Endothelial cell of umbilical vein (primary cell): ENCODE measurements at regions not wholly inside any gene's neighbourhood (a gene's known extent, or its start where the extent isn't known, plus 50 kb on each side); places are given as distances from the start of the nearest gene placed in this dataset.

ENCODE experiments used
- BruUV-seq: library from RNA; stranded (reverse); fragments of 400-500 nt; replicated peaks from 2 replicates; lab custom pipeline; 2021; lab: Mats Ljungman, UMichigan
- CTCF ChIA-PET: fragments of 300-600, 350-600 bp; sonication (Branson Sonifier 250); formaldehyde crosslinking; loops from one replicate; lab custom pipeline; 2021; ENCODE audit warnings: antibody characterized with exemption, inconsistent platforms; lab: Charles Lee
- POLR2A ChIA-PET: fragments of 300-600, 350-600 bp; sonication (Branson Sonifier 250); formaldehyde crosslinking; loops from one replicate; lab custom pipeline; 2021; ENCODE audit warnings: antibody characterized with exemption, inconsistent platforms; lab: Charles Lee
- DNase-seq: peaks from one replicate; pipeline ENCODE4 v3.0.0-alpha.2; 2011; ENCODE audit warnings: low read depth, low spot score
- FAIRE-seq: peaks from 2 replicates; lab custom pipeline; 2011; peaks lifted over from hg19 to GRCh38; lab: Jason Lieb, UNC
- H2AFZ ChIP-seq: 2 replicates; pipeline ENCODE4 v1.6.0; 2012; ENCODE audit warnings: low read depth, low read length, control low read depth, inconsistent platforms
- H3K27ac ChIP-seq: 2 replicates; pipeline ENCODE4 v1.5.1; 2011; ENCODE audit warnings: low read depth, mild to moderate bottlenecking, control low read depth, low read length, moderate library complexity; ENCODE audit not compliant: insufficient read depth
- H3K27me3 ChIP-seq, 2 experiments: 2 replicates each; pipeline versions ENCODE4 v1.6.0 to v1.6.1; 2011; ENCODE audit warnings: low read length in 2 of 2, mixed read lengths in 1 of 2; ENCODE audit not compliant: control insufficient read depth in 2 of 2, insufficient read depth in 2 of 2
- H3K36me3 ChIP-seq, 2 experiments: 2 replicates in 1 of 2; 3 replicates in 1 of 2; pipeline ENCODE4 v1.5.1; 2011; ENCODE audit warnings: low read length in 2 of 2, mild to moderate bottlenecking in 1 of 2, moderate library complexity in 1 of 2; ENCODE audit not compliant: control insufficient read depth in 2 of 2, insufficient read depth in 2 of 2; ENCODE audit errors: extremely low read depth in 1 of 2
- H3K4me1 ChIP-seq: 3 replicates; pipeline ENCODE4 v1.5.1; 2011; ENCODE audit warnings: mild to moderate bottlenecking, low read length; ENCODE audit not compliant: control insufficient read depth, insufficient read depth; ENCODE audit errors: extremely low read depth
- H3K4me2 ChIP-seq: 2 replicates; pipeline ENCODE4 v1.6.1; 2011; ENCODE audit warnings: low read length, control low read depth, mixed read lengths; ENCODE audit not compliant: insufficient read depth
- H3K4me3 ChIP-seq, 3 experiments: fragments of 200-600 bp in 1 of 3; sonication (generic), shearing (Covaris generic) in 1 of 3; replicated peaks in 1 of 3; 2 replicates each; pipeline ENCODE4 v1.5.1; 2011 to 2016; ENCODE audit warnings: control low read depth in 3 of 3, low read length in 3 of 3, mild to moderate bottlenecking in 2 of 3, inconsistent platforms in 1 of 3, low read depth in 1 of 3, moderate library complexity in 1 of 3; ENCODE audit not compliant: insufficient read depth in 1 of 3
- H3K79me2 ChIP-seq: 2 replicates; pipeline ENCODE4 v1.6.0; 2012; ENCODE audit warnings: low read length, inconsistent platforms; ENCODE audit not compliant: control insufficient read depth, insufficient read depth
- H3K9ac ChIP-seq: replicated peaks from 2 replicates; pipeline ENCODE3; 2011; ENCODE audit warnings: low read length, control low read depth; ENCODE audit not compliant: insufficient read depth; ENCODE audit errors: extremely low read depth
- H3K9me1 ChIP-seq: replicated peaks from 3 replicates; pipeline ENCODE4 v1.6.0; 2011; ENCODE audit warnings: mild to moderate bottlenecking, low read length; ENCODE audit not compliant: control insufficient read depth, insufficient read depth; ENCODE audit errors: extremely low read depth
- H3K9me3 ChIP-seq: replicated peaks from 2 replicates; pipeline ENCODE4 v1.5.1; 2012; ENCODE audit warnings: low read length, inconsistent platforms; ENCODE audit not compliant: control insufficient read depth, insufficient read depth
- H4K20me1 ChIP-seq: replicated peaks from 2 replicates; pipeline ENCODE3; 2011; ENCODE audit warnings: mild to moderate bottlenecking, low read length; ENCODE audit not compliant: control insufficient read depth, insufficient read depth; ENCODE audit errors: extremely low read depth
- EZH2 ChIP-seq: IDR thresholded peaks from 2 replicates; pipeline ENCODE4 v1.6.1; 2012; ENCODE audit warnings: borderline replicate concordance, low read depth, mild to moderate bottlenecking, moderate library complexity, low read length, inconsistent platforms; ENCODE audit not compliant: severe bottlenecking
- FOS ChIP-seq: IDR thresholded peaks from 2 replicates; pipeline ENCODE4 v1.6.1; 2011; ENCODE audit warnings: mild to moderate bottlenecking, low read length, moderate library complexity, borderline replicate concordance; ENCODE audit not compliant: insufficient read depth
- GATA2 ChIP-seq: IDR thresholded peaks from 2 replicates; pipeline ENCODE4 v1.7.0; 2011; ENCODE audit warnings: low read depth, mild to moderate bottlenecking, moderate library complexity, mixed read lengths, low read length; ENCODE audit not compliant: insufficient read length, insufficient read depth
- JUN ChIP-seq: IDR thresholded peaks from 2 replicates; pipeline ENCODE4 v1.6.1; 2011; ENCODE audit warnings: borderline replicate concordance, low read depth; ENCODE audit not compliant: insufficient read length, insufficient read depth
- MYC ChIP-seq: IDR thresholded peaks from one replicate; pipeline ENCODE4 v1.6.1; 2011; ENCODE audit warnings: mild to moderate bottlenecking, low read depth, low read length
- POLR2A ChIP-seq: IDR thresholded peaks from 2 replicates; pipeline ENCODE4 v1.6.1; 2012; ENCODE audit warnings: low read depth, mild to moderate bottlenecking, control low read depth, low read length
- POLR2AphosphoS5 ChIP-seq: IDR thresholded peaks from 2 replicates; pipeline ENCODE4 v1.6.1; 2012; ENCODE audit warnings: low read depth, mild to moderate bottlenecking, control low read depth, low read length, moderate library complexity; ENCODE audit not compliant: insufficient read depth
- dilution Hi-C: fragments of 300-500 bp; cut with MboI; formaldehyde crosslinking; loops from one replicate; pipeline ENCODE4 v1.15.0; 2019; ENCODE audit warnings: low sequenced_read_pairs; ENCODE audit not compliant: extremely low pct_ligation_motif_present
- intact Hi-C: fragments of 100-400 bp; cut with micrococcal nuclease; formaldehyde crosslinking; loops from one replicate; pipeline ENCODE4 v1.10.0; 2022
- TF ChIP-seq, protein P1 (sequence below): IDR thresholded peaks from 2 replicates; pipeline ENCODE4 v1.6.1; 2011; ENCODE audit not compliant: insufficient read depth, insufficient read length
- TF ChIP-seq, protein P2 (sequence below), 2 donors: IDR thresholded peaks; 1 replicate in 1 of 2; 2 replicates in 1 of 2; pipeline ENCODE4 v1.5.1; 2011; ENCODE audit warnings: low read length in 2 of 2, mild to moderate bottlenecking in 2 of 2, moderate library complexity in 2 of 2, control low read depth in 1 of 2, inconsistent platforms in 1 of 2, low read depth in 1 of 2; ENCODE audit not compliant: insufficient read depth in 1 of 2; ENCODE audit errors: extremely low read depth in 1 of 2

DNA sequence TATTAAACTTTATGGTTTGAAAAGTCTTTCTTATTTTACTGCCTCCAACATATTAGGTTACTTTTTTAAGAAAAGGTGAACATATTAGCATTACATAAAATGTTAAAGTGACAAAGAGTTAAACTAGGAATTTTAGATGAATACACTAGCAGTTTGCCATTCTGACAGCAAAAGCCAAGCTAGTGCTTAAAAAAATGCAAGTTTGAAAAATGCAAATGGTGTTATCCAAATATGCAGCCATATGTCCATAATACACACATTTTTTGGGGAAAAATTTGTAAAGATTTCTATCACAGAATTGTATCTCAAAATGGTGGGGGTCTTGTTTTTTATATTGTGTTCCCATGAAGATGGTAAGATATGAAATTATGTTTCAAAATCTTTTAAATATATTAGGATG is 466.1 kb downstream of the FOXG1 start:
- Histone ChIP-seq H3K27ac (no peak overlapping the region), H4K20me1 (no peaks in the 10 kb centered on the region), H2AFZ (no peak overlapping the region), H3K4me2 (no peak overlapping the region), H3K9me1 (no peaks in the 10 kb centered on the region), H3K9ac (no peak overlapping the region), H3K79me2 (no peaks in the 10 kb centered on the region), H3K9me3 (no peaks in the 10 kb centered on the region), H3K27me3 (no peaks in the 10 kb centered on the region), H3K4me3 (no peak overlapping the region), H3K4me1 (peaks cover 25% of the 10 kb centered on the region), H3K36me3 (no peaks in the 10 kb centered on the region)
- dilution Hi-C loops (no loop called here), intact Hi-C loops (loop anchor here (10.0 kb wide), 1 partner anchor 692 kb away; the partner anchor contains the start of gene PRKD1)
- no peak for DNase-seq
- POLR2A ChIA-PET: no interaction called here
- TF ChIP-seq POLR2AphosphoS5 (no peak), GATA2 (no peak), MYC (no peak), JUN (no peak), EZH2 (no peak), POLR2A (no peak), FOS (no peak)
- TF ChIP-seq, protein P1, sequence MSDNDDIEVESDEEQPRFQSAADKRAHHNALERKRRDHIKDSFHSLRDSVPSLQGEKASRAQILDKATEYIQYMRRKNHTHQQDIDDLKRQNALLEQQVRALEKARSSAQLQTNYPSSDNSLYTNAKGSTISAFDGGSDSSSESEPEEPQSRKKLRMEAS: no peak
- TF ChIP-seq, protein P2, sequence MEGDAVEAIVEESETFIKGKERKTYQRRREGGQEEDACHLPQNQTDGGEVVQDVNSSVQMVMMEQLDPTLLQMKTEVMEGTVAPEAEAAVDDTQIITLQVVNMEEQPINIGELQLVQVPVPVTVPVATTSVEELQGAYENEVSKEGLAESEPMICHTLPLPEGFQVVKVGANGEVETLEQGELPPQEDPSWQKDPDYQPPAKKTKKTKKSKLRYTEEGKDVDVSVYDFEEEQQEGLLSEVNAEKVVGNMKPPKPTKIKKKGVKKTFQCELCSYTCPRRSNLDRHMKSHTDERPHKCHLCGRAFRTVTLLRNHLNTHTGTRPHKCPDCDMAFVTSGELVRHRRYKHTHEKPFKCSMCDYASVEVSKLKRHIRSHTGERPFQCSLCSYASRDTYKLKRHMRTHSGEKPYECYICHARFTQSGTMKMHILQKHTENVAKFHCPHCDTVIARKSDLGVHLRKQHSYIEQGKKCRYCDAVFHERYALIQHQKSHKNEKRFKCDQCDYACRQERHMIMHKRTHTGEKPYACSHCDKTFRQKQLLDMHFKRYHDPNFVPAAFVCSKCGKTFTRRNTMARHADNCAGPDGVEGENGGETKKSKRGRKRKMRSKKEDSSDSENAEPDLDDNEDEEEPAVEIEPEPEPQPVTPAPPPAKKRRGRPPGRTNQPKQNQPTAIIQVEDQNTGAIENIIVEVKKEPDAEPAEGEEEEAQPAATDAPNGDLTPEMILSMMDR (IDR thresholded peaks at IDR 0.05; ENCODE audit: extremely low read depth in 1 of 2, insufficient read depth in 1 of 2, low read depth in 1 of 2, low read length in 2 of 2): no peak
- FAIRE-seq: no peak
- BruUV-seq: no TSS peak
- CTCF ChIA-PET: no interaction called here
